Endothelial cell of umbilical vein (primary cell): ENCODE measurements at regions not wholly inside any gene's neighbourhood (a gene's known extent, or its start where the extent isn't known, plus 50 kb on each side); places are given as distances from the start of the nearest gene placed in this dataset.

ENCODE experiments used
- EZH2 ChIP-seq: IDR thresholded peaks from 2 replicates; pipeline ENCODE4 v1.6.1; 2012; ENCODE audit warnings: borderline replicate concordance, low read depth, mild to moderate bottlenecking, moderate library complexity, low read length, inconsistent platforms; ENCODE audit not compliant: severe bottlenecking
- POLR2A ChIP-seq: IDR thresholded peaks from 2 replicates; pipeline ENCODE4 v1.6.1; 2012; ENCODE audit warnings: low read depth, mild to moderate bottlenecking, control low read depth, low read length
- TF ChIP-seq, protein P1 (sequence below), 2 donors: IDR thresholded peaks; 1 replicate in 1 of 2; 2 replicates in 1 of 2; pipeline ENCODE4 v1.5.1; 2011; ENCODE audit warnings: low read length in 2 of 2, mild to moderate bottlenecking in 2 of 2, moderate library complexity in 2 of 2, control low read depth in 1 of 2, inconsistent platforms in 1 of 2, low read depth in 1 of 2; ENCODE audit not compliant: insufficient read depth in 1 of 2; ENCODE audit errors: extremely low read depth in 1 of 2
- TF ChIP-seq, protein P2 (sequence below): IDR thresholded peaks from 2 replicates; pipeline ENCODE4 v1.6.1; 2011; ENCODE audit not compliant: insufficient read depth, insufficient read length

DNA sequence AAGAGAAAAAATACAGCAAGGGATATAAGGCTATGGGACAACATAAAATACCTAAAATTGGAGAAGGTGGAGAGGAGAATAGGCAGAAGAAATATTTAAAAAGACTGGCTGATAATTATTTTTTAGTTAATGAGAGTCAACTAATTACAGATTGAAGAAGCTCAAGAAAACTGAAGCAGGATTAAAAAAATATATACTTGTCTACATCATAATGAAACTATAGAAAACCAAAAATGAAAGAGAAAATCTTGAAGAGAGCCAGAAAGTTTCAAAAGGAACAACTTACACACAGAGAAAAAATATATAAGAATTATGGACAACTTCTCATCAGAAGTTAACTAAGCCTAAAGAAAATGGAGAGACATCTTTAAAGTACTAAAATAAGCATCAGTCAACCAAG lies 62.9 kb upstream of the APCDD1 start:
- TF ChIP-seq POLR2A (no peak), EZH2 (no peak)
- TF ChIP-seq, protein P1, sequence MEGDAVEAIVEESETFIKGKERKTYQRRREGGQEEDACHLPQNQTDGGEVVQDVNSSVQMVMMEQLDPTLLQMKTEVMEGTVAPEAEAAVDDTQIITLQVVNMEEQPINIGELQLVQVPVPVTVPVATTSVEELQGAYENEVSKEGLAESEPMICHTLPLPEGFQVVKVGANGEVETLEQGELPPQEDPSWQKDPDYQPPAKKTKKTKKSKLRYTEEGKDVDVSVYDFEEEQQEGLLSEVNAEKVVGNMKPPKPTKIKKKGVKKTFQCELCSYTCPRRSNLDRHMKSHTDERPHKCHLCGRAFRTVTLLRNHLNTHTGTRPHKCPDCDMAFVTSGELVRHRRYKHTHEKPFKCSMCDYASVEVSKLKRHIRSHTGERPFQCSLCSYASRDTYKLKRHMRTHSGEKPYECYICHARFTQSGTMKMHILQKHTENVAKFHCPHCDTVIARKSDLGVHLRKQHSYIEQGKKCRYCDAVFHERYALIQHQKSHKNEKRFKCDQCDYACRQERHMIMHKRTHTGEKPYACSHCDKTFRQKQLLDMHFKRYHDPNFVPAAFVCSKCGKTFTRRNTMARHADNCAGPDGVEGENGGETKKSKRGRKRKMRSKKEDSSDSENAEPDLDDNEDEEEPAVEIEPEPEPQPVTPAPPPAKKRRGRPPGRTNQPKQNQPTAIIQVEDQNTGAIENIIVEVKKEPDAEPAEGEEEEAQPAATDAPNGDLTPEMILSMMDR (IDR thresholded peaks at IDR 0.05; ENCODE audit: extremely low read depth in 1 of 2, insufficient read depth in 1 of 2, low read depth in 1 of 2, low read length in 2 of 2): no peak
- TF ChIP-seq, protein P2, sequence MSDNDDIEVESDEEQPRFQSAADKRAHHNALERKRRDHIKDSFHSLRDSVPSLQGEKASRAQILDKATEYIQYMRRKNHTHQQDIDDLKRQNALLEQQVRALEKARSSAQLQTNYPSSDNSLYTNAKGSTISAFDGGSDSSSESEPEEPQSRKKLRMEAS: no peak
